Epithelial cell of proximal tubule (primary cell): ENCODE measurements at regions not wholly inside any gene's neighbourhood (a gene's known extent, or its start where the extent isn't known, plus 50 kb on each side); places are given as distances from the start of the nearest gene placed in this dataset.

Experiments
- DNase-seq: peaks from one replicate; pipeline ENCODE4 v3.0.0-alpha.2; 2011; ENCODE audit warnings: low read depth
- H3K4me3 ChIP-seq: 2 replicates; pipeline ENCODE4 v1.5.1; 2011; ENCODE audit warnings: low read depth, mild to moderate bottlenecking, low read length
- TF ChIP-seq, protein P1 (sequence below): conservative IDR thresholded peaks from 2 replicates; pipeline ENCODE4 v1.5.1; 2012; ENCODE audit warnings: low read depth, mild to moderate bottlenecking, low read length

DNA sequence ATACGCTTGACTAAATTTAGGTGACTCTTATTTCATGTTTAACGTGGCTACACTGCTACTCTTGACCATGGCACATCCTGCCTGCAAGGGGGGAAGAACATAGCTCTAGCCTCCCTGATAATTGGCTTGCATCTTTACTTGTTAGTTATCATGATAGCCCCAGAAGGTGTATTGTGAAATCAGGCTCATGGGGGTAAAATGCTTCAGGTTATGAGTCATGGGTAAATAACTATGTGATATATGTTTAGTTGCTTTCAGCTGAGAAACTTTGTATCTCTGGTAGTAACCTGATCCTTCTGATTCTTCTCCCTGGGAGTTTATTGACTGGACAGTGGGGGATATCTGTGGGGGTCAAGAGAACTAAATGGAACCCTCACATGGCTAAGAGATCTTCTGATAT is 660.8 kb upstream of the UBE2E2 start:
- DNase-seq: peak; percentile 16
- TF ChIP-seq, protein P1, sequence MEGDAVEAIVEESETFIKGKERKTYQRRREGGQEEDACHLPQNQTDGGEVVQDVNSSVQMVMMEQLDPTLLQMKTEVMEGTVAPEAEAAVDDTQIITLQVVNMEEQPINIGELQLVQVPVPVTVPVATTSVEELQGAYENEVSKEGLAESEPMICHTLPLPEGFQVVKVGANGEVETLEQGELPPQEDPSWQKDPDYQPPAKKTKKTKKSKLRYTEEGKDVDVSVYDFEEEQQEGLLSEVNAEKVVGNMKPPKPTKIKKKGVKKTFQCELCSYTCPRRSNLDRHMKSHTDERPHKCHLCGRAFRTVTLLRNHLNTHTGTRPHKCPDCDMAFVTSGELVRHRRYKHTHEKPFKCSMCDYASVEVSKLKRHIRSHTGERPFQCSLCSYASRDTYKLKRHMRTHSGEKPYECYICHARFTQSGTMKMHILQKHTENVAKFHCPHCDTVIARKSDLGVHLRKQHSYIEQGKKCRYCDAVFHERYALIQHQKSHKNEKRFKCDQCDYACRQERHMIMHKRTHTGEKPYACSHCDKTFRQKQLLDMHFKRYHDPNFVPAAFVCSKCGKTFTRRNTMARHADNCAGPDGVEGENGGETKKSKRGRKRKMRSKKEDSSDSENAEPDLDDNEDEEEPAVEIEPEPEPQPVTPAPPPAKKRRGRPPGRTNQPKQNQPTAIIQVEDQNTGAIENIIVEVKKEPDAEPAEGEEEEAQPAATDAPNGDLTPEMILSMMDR: no peak
- no peak overlapping the region for H3K4me3 ChIP-seq

DNA sequence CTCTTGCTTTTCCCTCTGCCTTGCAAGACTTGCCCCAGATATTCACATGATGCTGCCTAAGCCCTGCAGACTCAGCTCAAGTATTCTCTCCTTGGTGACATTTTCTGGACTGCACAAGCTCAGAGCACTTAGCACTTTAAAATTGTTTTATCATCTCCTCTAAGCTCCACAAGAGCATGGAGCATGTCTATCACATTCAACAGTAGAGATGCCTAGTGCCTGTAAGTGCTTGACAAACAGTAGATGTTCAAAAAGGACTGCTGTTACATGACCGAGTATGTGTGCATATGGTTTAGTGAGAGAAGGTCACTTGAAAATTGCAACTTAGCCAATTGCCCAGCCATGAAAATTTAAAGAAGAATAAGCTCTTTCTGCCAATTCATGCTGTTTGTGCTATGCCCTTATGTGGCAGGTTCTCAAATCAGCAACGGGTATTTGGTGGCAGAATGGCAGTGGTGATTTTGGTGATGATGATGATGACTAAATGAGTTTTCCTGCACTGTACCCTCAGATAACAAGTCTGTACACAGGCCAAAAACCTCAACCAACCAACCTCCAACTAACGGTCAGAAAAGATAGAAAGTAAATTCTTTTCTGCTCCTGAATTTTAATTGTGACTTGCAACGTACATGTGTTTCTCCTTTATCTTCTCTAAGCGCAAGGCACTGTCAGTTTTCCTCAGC is 647.2 kb upstream of the UBE2E2 start:
- TF ChIP-seq, protein P1: no peak
- no peak overlapping the region for H3K4me3 ChIP-seq

DNA sequence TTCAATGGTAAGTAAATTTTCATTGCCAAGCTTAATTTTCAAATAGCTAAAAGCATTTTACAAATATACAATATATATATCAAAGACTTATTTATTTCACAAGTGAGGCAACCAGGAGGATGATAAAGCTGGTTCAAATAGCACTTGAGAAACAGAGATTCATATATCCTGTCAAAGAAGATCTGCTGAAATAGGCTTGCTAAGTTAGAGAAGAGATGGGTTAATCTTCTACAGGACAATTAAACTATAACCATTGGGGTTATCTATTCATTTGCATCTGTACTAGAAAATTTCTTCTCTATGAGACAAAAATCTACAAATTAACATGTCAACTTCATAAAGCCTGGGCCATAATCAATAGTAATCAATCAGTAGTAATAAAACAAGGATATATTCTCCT is 637.7 kb upstream of the UBE2E2 start:
- TF ChIP-seq, protein P1: no peak
- DNase-seq: no peak
- H3K4me3 ChIP-seq: no peak overlapping the region

More for the DNA sequence above, 647.2 kb upstream of the UBE2E2 start:
- no peak for DNase-seq

GRCh38 chr3:22568285-22568684 is 634.8 kb upstream of the UBE2E2 start:
- H3K4me3 ChIP-seq: no peak overlapping the region
- TF ChIP-seq, protein P1: no peak
- DNase-seq: no peak

GRCh38 chr3:22569570-22569969 is 633.6 kb upstream of the UBE2E2 start:
- TF ChIP-seq, protein P1: no peak
- H3K4me3 ChIP-seq: no peak overlapping the region
- DNase-seq: no peak

GRCh38 chr3:22581007-22581406 is 622.1 kb upstream of the UBE2E2 start:
- TF ChIP-seq, protein P1: no peak
- no peak for DNase-seq
- no peak overlapping the region for H3K4me3 ChIP-seq

- TF ChIP-seq, protein P1: no peak
- H3K4me3 ChIP-seq: no peak overlapping the region
- DNase-seq: no peak
These were observed 620.9 kb upstream of the UBE2E2 start for GRCh38 chr3:22582266-22582665.
